RWPE1 (cell line): ENCODE measurements at regions not wholly inside any gene's neighbourhood (a gene's known extent, or its start where the extent isn't known, plus 50 kb on each side); places are given as distances from the start of the nearest gene placed in this dataset.

Experiments used
- CTCF ChIA-PET: fragments of 350-600 bp; sonication (Branson Sonifier 250); formaldehyde crosslinking; extraction: SDS; loops from one replicate; lab custom pipeline; 2021; lab: Yijun Ruan, JAX
- POLR2A ChIA-PET: fragments of 400-600 bp; formaldehyde crosslinking; extraction: SDS; loops from one replicate; lab custom pipeline; 2020; ENCODE audit warnings: antibody characterized with exemption; ENCODE audit not compliant: low non-redundant PET; lab: Yijun Ruan, JAX
- DNase-seq: peaks from one replicate; pipeline ENCODE4 v3.0.0; 2012; ENCODE audit warnings: low spot score
- H3K27ac ChIP-seq: fragments of 450-650 bp; 2 replicates; pipeline ENCODE4 v1.5.1; 2017
- TF ChIP-seq, protein P1 (sequence below): fragments of 450-650 bp; conservative IDR thresholded peaks from 2 replicates; pipeline ENCODE4 v1.5.1; 2017; ENCODE audit warnings: low read depth, mild to moderate bottlenecking

DNA sequence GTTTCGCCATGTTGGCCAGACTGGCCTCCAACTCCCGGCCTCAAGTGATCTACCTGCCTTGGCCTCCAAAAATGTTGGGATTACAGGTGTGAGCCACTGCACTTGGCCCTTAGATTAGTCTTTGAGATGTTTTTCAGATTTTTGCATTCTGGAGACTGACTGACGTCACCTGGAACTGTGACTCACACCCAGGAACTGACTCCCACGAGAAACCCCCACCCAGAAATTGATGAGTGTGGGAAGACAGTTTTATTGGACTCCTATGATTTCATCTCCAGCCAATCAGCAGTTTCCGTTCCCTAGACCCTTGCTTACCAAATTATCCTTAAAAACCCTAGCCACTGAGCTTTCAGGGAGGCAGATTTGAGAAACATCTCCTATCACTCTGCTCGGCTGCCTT is 867.3 kb downstream of the TYW1 start:
- DNase-seq, result no peak
- H3K27ac ChIP-seq, result no peak overlapping the region
- TF ChIP-seq, protein P1, sequence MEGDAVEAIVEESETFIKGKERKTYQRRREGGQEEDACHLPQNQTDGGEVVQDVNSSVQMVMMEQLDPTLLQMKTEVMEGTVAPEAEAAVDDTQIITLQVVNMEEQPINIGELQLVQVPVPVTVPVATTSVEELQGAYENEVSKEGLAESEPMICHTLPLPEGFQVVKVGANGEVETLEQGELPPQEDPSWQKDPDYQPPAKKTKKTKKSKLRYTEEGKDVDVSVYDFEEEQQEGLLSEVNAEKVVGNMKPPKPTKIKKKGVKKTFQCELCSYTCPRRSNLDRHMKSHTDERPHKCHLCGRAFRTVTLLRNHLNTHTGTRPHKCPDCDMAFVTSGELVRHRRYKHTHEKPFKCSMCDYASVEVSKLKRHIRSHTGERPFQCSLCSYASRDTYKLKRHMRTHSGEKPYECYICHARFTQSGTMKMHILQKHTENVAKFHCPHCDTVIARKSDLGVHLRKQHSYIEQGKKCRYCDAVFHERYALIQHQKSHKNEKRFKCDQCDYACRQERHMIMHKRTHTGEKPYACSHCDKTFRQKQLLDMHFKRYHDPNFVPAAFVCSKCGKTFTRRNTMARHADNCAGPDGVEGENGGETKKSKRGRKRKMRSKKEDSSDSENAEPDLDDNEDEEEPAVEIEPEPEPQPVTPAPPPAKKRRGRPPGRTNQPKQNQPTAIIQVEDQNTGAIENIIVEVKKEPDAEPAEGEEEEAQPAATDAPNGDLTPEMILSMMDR, result no peak
- CTCF ChIA-PET, result no interaction called here
- POLR2A ChIA-PET, result no interaction called here

DNA sequence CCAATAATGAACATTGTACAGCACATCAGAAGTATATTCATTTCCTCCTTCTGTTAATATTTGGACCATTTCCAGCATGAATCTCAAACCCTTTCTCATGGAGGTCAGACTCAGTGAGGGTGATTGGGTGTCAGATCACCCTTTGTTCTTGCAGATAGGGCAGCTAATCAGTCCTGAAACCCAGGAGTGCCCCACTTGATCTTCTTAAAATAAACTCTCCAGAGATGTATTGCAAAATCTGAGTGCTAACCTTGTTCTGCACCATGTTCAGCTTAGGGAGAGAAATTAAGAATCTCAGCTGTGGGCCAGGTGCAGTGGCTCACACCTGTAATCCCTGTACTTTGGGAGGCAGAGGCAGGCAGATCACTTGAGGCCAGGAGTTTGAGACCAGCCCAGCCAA is 869.4 kb downstream of the TYW1 start:
- ChIA-PET CTCF (no interaction called here), POLR2A (no interaction called here)
- no peak for DNase-seq
- TF ChIP-seq, protein P1, result no peak
- H3K27ac ChIP-seq, result no peak overlapping the region

DNA sequence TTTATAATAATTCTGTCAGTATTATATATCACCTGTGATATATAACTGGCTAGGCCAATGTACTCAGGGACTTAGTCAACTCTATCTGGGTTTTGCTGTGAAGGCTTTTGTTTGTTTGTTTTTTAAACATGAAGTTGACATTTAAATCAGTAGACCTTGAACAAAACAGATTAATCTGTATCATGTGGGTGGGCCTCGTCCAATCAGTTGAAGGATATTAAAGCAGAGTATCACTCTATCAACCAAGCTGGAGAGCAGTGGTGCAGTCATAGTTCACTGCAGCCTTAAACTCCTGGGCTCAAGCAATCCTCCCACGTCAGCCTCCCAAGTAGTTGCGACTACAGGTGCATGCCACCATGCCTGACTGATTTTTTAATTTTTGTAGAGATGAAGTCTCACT is 870.2 kb downstream of the TYW1 start:
- ChIA-PET POLR2A (no interaction called here), CTCF (no interaction called here)
- TF ChIP-seq, protein P1, result no peak

GRCh38 chr7:67870396-67870795 is 873.8 kb downstream of the TYW1 start:
- POLR2A ChIA-PET, result no interaction called here
- no peak for DNase-seq
- no peak overlapping the region for H3K27ac ChIP-seq
- TF ChIP-seq, protein P1, result no peak
- CTCF ChIA-PET, result no interaction called here

More for the DNA sequence above, 870.2 kb downstream of the TYW1 start:
- no peak overlapping the region for H3K27ac ChIP-seq
- no peak for DNase-seq

GRCh38 chr7:67875558-67875957 is 878.9 kb downstream of the TYW1 start:
- H3K27ac ChIP-seq, result no peak overlapping the region
- CTCF ChIA-PET, result no interaction called here

GRCh38 chr7:67878808-67879207 is 882.2 kb downstream of the TYW1 start:
- TF ChIP-seq, protein P1, result no peak
- ChIA-PET POLR2A (no interaction called here), CTCF (no interaction called here)
- H3K27ac ChIP-seq, result no peak overlapping the region
- no peak for DNase-seq

More at GRCh38 chr7:67875558-67875957, 878.9 kb downstream of the TYW1 start:
- no peak for DNase-seq
- TF ChIP-seq, protein P1, result no peak
- POLR2A ChIA-PET, result no interaction called here

GRCh38 chr7:67882843-67883242 is 886.2 kb downstream of the TYW1 start:
- ChIA-PET POLR2A (no interaction called here), CTCF (no interaction called here)
- no peak for DNase-seq
- TF ChIP-seq, protein P1, result no peak
- H3K27ac ChIP-seq, result no peak overlapping the region
